HG03045 (cell line): ENCODE measurements at regions not wholly inside any gene's neighbourhood (a gene's known extent, or its start where the extent isn't known, plus 50 kb on each side); places are given as distances from the start of the nearest gene placed in this dataset.

Experiments used
- ATAC-seq: cut with Tn5 transposase; IDR thresholded peaks from one replicate; pipeline ENCODE4 v1.9.1; 2021; ENCODE audit warnings: mild to moderate bottlenecking, moderate library complexity; ENCODE audit not compliant: unreplicated experiment

DNA sequence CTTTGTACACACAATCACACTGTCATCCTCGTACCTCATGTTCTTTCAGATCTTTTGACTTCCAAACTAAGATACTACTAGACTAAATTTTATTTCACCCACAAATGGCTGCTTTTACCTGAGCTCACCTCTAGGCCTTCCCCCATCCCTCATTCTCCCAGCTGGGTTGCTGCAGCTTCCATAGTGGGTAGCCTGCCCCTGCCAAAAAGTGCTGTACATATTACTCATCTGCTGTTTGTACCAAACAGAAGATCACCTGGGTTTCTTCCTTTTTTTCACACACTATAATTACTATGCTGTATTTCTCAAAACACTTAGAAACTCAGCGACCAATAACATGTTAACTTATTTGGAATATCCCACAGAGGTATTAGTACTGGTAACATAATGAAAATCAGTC is 267.6 kb upstream of the PRDM1 start:
- no peak for ATAC-seq

DNA sequence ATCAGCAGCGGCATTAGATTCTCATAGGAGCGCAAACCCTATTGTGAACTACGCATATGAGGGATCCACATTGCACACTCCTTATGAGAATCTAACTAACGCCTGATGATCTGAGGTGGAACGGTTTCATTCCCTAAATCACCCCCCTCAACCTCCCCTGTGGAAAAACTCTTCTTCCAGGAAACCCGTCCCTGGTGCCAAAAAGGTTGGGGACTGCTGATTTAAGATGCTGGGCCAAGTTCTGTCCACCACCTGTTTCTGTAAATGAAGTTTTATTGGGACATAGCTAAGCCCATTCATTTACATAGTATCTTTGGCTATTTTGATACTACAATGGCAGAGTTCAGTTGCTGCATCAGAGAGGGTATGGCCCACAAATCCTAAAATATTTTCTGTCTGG is 268.2 kb upstream of the PRDM1 start:
- no peak for ATAC-seq

- ATAC-seq: no peak
These were observed 268.8 kb upstream of the PRDM1 start for GRCh38 chr6:105817370-105817769.

DNA sequence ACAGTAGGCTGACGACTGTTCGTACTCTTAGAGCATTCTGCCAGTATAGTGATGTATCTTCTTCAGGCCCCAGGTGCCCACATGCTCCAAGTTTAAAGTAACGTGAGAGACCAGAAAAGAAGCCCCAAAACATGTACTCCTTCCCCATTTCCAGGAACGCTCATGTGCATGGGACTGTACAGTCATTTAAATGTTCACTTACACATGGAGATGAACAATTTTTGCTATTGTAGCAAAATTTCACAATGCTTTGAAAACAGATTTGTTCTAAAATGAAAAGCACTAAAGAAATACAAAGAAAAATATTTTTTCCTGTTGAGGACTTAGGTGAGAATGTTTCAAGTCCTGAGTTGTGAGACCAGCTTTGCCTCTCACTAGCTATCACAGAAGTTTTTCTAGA is 269.3 kb upstream of the PRDM1 start:
- no peak for ATAC-seq

GRCh38 chr6:105815661-105816555 is 270.2 kb upstream of the PRDM1 start:
- no peak for ATAC-seq

GRCh38 chr6:105814745-105815536 is 271.2 kb upstream of the PRDM1 start:
- no peak for ATAC-seq

DNA sequence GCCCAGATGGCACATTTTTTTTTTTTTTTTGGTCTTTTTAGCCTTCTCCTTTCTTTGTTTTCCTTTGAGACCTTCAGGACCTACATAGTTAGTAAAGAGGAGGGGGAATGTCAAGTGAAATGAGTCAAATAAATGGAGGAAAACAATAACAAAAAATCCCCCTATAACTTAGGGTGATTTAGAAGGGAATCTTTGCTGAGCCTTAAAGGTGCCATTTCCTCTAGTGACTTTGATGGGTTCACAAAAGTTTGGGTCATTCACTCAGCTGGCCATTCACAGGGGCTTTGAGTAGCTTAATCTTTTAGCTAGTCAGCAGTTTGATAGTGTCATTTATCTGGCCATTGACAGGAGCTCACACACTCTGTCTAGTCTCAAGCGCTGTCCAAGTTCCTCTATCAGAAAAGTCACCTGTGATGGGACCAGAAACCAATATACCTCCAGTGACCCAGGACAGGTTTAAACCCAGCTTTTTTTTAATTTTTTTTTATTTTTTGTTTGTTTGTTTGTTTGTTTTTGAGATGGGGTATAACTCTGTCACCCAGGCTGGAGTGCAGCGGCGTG is 275.1 kb upstream of the PRDM1 start:
- no peak for ATAC-seq

DNA sequence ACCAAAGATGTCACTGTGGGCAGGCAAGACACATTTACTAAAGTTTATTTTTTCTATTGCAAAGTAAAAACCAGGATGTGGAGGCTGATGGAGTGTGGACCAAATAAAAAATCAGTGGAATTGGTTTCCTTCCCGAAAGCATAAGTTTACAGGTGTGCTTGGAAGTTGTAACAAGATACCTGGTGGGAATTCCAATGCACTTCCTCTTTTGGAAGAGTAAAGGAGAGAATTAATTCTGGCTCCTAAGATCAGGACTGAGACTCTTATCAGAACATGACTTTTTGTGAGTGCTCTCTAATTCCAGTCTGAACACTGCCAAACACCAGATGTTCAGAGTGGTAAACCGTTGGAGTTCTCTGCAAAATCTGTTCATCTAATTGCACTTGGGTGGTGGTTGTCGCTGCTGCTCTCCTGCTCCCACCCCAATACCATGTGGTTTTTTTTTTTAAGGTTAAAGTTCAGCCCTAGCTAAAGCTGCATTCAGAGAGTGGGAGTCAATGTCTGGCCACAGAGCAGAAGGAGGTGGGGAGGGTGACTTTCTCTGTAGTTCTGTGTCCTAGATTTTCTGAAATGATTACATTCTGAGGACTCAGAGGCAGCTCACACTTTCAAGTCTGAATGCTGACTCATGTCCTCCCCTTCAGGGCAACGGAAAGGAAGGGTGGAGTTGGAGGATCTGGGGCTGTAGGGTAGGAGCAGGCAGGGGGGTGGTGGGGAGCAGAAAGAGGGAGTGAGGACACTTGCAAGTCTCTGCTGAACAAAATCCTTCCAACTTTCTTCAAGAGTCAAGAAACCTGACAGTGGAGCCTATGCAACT is 275.8 kb upstream of the PRDM1 start:
- ATAC-seq: no peak

DNA sequence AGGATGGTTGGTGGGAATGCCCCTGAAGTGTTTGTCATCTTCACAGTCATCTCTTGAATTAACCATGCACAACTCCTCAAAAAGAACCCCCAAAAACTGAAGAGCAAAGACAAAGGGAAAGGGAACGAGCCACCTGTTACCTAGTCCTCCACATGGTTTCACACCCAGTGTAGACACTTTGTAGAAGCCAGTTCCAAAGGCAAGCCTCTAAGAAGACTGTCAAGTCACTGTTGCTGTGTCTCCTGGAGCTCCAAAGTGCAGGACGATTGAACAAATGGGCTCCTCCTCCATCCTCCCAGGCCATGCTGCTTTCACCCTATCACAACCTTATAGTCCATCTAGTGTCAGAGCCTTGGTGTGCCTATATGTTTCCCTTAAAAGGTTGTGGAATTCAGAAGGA is 277.6 kb upstream of the PRDM1 start:
- ATAC-seq: no peak

GRCh38 chr6:105807905-105808304 is 278.2 kb upstream of the PRDM1 start:
- no peak for ATAC-seq

- ATAC-seq: no peak
These were observed 279.6 kb upstream of the PRDM1 start for GRCh38 chr6:105806486-105806920.

GRCh38 chr6:105805501-105806023 is 280.6 kb upstream of the PRDM1 start:
- no peak for ATAC-seq

DNA sequence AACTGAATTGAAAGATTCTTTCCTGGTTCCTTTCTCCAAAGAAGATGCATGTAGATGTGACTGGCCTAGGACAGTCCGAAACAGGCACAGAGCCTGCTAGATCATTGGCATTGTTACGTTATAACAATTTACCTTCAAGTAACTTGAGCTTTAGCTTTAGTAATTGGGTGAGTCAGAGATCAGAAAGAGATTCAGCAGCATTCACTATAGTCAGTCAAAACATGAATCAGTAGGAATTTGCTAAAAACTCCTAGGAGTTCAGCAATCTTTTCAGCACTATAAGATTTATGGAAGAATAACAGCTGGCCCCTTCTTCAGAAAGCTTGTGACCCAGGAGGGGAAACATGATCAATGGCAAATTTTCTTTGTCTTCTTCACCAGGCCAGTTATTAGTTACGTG is 281.7 kb upstream of the PRDM1 start:
- ATAC-seq: no peak

- no peak for ATAC-seq
These were observed 282.1 kb upstream of the PRDM1 start for GRCh38 chr6:105804000-105804399.

DNA sequence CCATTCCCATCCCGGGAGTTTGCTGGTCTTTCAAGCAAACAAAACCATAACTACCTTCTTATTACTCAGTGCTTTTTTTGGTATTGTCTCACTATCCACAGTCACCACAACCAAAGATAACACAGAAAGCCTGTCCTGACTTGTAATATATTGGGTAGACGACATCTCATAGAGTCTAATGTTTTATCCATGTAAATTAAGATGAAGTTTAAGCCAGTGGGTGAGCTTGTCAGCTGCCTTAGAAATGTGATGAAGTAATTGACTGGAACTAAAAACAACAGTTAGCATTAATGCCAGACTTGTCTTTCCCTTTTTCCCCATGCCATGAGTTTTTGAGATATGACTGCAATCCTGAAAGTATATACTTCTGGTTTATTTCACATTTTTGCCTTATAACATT is 282.7 kb upstream of the PRDM1 start:
- ATAC-seq: no peak

DNA sequence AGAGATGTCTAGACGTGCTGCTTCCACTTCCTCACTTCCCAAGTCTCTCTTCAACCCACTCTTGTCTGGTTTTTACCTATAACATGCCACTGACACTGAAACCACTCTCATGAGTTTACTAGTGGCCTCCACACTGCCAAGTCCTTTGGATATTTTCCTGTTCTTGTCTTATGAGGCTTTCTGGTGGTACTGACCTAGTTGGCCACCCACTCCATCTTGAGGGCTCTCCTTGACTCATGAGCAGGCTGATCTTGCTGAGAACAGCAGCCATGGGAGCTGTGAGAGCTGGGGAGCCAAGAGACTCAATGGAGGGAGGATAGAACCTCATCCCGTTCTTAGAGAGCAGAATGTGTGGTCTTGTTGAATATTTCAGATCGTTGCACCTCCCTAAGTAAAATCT is 283.4 kb upstream of the PRDM1 start:
- no peak for ATAC-seq

GRCh38 chr6:105800871-105801270 is 285.3 kb upstream of the PRDM1 start:
- ATAC-seq: no peak

GRCh38 chr6:105800398-105800797 is 285.7 kb upstream of the PRDM1 start:
- no peak for ATAC-seq

- no peak for ATAC-seq
These were observed 287.1 kb upstream of the PRDM1 start for GRCh38 chr6:105799056-105799455.

DNA sequence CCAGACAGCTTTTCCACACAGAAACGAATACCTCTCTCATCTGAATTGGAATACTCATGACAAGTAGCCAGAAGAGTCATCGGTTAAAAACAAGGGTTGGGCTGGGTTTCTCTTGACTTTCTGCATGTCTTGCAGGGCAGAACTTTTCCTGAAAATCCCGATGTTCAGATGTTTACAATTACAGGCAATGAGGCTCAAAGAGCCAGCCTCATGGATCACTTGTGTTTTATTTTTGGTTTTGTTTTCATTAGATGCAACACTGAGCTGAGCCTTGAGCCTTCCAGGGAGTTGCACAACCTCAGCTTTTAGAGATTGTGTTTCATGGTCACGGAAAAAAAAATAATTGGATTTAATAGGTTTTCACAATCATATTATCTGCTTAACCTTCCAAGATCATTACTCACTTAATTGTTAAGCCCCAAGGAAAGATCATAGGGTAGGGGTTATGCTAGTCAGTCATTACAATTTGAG is 288.1 kb upstream of the PRDM1 start:
- ATAC-seq: no peak
